KOPT-K1 (cell line): ENCODE measurements at regions not wholly inside any gene's neighbourhood (a gene's known extent, or its start where the extent isn't known, plus 50 kb on each side); places are given as distances from the start of the nearest gene placed in this dataset.
"Not testable (repeated sequence)": the region's sequence is repeated elsewhere in the genome, so short reads cannot be mapped to it uniquely, and the experiment has no call there.

ENCODE experiments used
- H3K27ac ChIP-seq: fragments of 200-600 bp; sonication (generic); 2 replicates; pipeline ENCODE4 v1.5.1; 2016; ENCODE audit warnings: antibody characterized with exemption, mild to moderate bottlenecking, low read depth, low read length; ENCODE audit not compliant: poor library complexity, severe bottlenecking
- H3K36me3 ChIP-seq: fragments of 200-600 bp; sonication (generic); 2 replicates; pipeline ENCODE4 v1.5.1; 2017; ENCODE audit warnings: antibody characterized with exemption, mild to moderate bottlenecking, low read length, moderate library complexity; ENCODE audit not compliant: insufficient read depth
- H3K9me3 ChIP-seq: fragments of 200-600 bp; sonication (generic); 2 replicates; pipeline ENCODE4 v1.5.1; 2017; ENCODE audit warnings: antibody characterized with exemption, low read length, mild to moderate bottlenecking; ENCODE audit not compliant: insufficient read depth, poor library complexity, severe bottlenecking

GRCh38 chrY:18858484-18859191 is 85.1 kb upstream of the HSFY2 start:
- not testable (repeated sequence) for H3K9me3 ChIP-seq, H3K36me3 ChIP-seq, H3K27ac ChIP-seq

GRCh38 chrY:18855184-18855583 is 81.6 kb upstream of the HSFY2 start:
- H3K27ac ChIP-seq, H3K9me3 ChIP-seq, H3K36me3 ChIP-seq: not testable (repeated sequence)

GRCh38 chrY:18853323-18853722 is 79.8 kb upstream of the HSFY2 start:
- H3K9me3 ChIP-seq, H3K36me3 ChIP-seq, H3K27ac ChIP-seq: not testable (repeated sequence)

GRCh38 chrY:18836643-18837042 is 63.1 kb upstream of the HSFY2 start:
- H3K36me3 ChIP-seq, H3K9me3 ChIP-seq, H3K27ac ChIP-seq: not testable (repeated sequence)
